D721Med (cell line): ENCODE measurements at regions not wholly inside any gene's neighbourhood (a gene's known extent, or its start where the extent isn't known, plus 50 kb on each side); places are given as distances from the start of the nearest gene placed in this dataset.

ENCODE experiments used
- DNase-seq: peaks from one replicate; pipeline ENCODE4 v3.0.0; 2011; ENCODE audit warnings: low spot score; ENCODE audit not compliant: insufficient read length
- FAIRE-seq: peaks from 2 replicates; lab custom pipeline; 2011; peaks lifted over from hg19 to GRCh38; lab: Jason Lieb, UNC
- CTCF ChIP-seq: IDR thresholded peaks from 2 replicates; pipeline ENCODE4 v1.5.1; 2012; ENCODE audit warnings: mild to moderate bottlenecking, control low read depth; ENCODE audit not compliant: insufficient read depth; ENCODE audit errors: missing control alignments

GRCh38 chr14:65287264-65288131 is 125.0 kb upstream of the FUT8 start:
- FAIRE-seq (no peak), DNase-seq (no peak)
- TF ChIP-seq CTCF: no peak

- DNase-seq (no peak), FAIRE-seq (no peak)
- TF ChIP-seq CTCF: no peak
These were observed 121.7 kb upstream of the FUT8 start for GRCh38 chr14:65290830-65291229.

- DNase-seq (no peak), FAIRE-seq (no peak)
- TF ChIP-seq CTCF: no peak
These were observed 121.0 kb upstream of the FUT8 start for GRCh38 chr14:65291531-65291930.

- TF ChIP-seq CTCF: no peak
- FAIRE-seq: no peak
- no peak for DNase-seq
These were observed 117.7 kb upstream of the FUT8 start for GRCh38 chr14:65294816-65295215.

GRCh38 chr14:65296402-65296801 is 116.1 kb upstream of the FUT8 start:
- no peak for DNase-seq
- no peak for TF ChIP-seq CTCF
- FAIRE-seq: no peak

- DNase-seq (no peak), FAIRE-seq (no peak)
- TF ChIP-seq CTCF: no peak
These were observed 115.7 kb upstream of the FUT8 start for GRCh38 chr14:65296876-65297275.

GRCh38 chr14:65297744-65298143 is 114.8 kb upstream of the FUT8 start:
- DNase-seq (no peak), FAIRE-seq (no peak)
- TF ChIP-seq CTCF: no peak
